ENCODE measurements at regions not wholly inside any gene's neighbourhood (a gene's known extent, or its start where the extent isn't known, plus 50 kb on each side); places are given as distances from the start of the nearest gene placed in this dataset.

DNA sequence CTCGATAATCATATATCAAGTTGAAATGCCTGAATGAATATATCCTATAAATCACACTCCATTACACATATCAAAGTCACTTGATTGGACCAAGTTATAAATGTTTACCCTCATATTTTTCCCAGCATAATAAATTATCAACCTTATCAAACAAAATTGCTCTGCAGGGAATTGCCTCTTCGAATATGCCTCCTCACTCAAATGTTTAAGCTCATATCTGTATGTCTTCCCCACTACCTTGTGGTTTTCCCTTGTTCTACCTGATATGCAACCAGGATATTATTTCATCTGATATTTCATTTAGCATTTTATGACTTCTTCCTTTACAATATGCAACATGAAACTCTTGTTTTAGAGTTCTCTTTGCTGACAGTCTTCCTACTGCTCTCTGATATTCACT, 226.4 kb downstream of the RASSF9 start:
- TF ChIP-seq POLR2A (IDR thresholded peaks at IDR 0.05), result no peak
- TF ChIP-seq, protein P1, sequence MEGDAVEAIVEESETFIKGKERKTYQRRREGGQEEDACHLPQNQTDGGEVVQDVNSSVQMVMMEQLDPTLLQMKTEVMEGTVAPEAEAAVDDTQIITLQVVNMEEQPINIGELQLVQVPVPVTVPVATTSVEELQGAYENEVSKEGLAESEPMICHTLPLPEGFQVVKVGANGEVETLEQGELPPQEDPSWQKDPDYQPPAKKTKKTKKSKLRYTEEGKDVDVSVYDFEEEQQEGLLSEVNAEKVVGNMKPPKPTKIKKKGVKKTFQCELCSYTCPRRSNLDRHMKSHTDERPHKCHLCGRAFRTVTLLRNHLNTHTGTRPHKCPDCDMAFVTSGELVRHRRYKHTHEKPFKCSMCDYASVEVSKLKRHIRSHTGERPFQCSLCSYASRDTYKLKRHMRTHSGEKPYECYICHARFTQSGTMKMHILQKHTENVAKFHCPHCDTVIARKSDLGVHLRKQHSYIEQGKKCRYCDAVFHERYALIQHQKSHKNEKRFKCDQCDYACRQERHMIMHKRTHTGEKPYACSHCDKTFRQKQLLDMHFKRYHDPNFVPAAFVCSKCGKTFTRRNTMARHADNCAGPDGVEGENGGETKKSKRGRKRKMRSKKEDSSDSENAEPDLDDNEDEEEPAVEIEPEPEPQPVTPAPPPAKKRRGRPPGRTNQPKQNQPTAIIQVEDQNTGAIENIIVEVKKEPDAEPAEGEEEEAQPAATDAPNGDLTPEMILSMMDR (IDR thresholded peaks at IDR 0.05), result no peak

All from Peyer's patch (tissue), 4 donors.